ENCODE measurements at regions not wholly inside any gene's neighbourhood (a gene's known extent, or its start where the extent isn't known, plus 50 kb on each side); places are given as distances from the start of the nearest gene placed in this dataset.

DNA sequence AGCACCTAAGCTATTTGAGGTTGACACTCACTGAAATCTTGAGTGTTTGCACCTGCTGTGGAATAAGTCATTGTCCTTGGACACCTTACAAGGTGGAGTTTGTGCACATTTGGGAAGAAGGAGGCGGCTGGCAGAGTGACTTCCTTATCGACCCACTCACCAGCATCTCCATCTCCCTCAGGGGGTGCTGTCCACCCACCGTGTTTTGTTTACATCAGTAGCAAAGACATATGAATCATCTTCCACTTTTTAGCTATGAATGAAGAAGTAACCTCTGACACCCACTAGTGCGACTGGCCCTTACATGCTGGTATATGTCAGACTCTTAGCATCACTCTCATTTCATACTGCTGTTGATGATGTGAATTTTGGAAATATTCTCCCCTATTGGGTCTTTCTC is 119.5 kb upstream of the SGK1 start:
- TF ChIP-seq POLR2A (IDR thresholded peaks at IDR 0.05) (no peak), POLR2AphosphoS5 (IDR thresholded peaks at IDR 0.05) (no peak), EP300 (IDR thresholded peaks at IDR 0.05) (no peak)
- TF ChIP-seq, protein P1, sequence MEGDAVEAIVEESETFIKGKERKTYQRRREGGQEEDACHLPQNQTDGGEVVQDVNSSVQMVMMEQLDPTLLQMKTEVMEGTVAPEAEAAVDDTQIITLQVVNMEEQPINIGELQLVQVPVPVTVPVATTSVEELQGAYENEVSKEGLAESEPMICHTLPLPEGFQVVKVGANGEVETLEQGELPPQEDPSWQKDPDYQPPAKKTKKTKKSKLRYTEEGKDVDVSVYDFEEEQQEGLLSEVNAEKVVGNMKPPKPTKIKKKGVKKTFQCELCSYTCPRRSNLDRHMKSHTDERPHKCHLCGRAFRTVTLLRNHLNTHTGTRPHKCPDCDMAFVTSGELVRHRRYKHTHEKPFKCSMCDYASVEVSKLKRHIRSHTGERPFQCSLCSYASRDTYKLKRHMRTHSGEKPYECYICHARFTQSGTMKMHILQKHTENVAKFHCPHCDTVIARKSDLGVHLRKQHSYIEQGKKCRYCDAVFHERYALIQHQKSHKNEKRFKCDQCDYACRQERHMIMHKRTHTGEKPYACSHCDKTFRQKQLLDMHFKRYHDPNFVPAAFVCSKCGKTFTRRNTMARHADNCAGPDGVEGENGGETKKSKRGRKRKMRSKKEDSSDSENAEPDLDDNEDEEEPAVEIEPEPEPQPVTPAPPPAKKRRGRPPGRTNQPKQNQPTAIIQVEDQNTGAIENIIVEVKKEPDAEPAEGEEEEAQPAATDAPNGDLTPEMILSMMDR (IDR thresholded peaks at IDR 0.05) = no peak

All from suprapubic skin (tissue), 4 donors.